NCI-H146 treated with DMSO at 0.1 percent for 48 hours (cell line): ENCODE measurements at regions not wholly inside any gene's neighbourhood (a gene's known extent, or its start where the extent isn't known, plus 50 kb on each side); places are given as distances from the start of the nearest gene placed in this dataset.
A peak's percentile ranks its signal among the peaks of the same experiment; 100 is the strongest.

Experiments
- DNase-seq: peaks from one replicate; lab custom pipeline; 2025; ENCODE audit not compliant: unreplicated experiment; lab: John Stamatoyannopoulos, UW

DNA sequence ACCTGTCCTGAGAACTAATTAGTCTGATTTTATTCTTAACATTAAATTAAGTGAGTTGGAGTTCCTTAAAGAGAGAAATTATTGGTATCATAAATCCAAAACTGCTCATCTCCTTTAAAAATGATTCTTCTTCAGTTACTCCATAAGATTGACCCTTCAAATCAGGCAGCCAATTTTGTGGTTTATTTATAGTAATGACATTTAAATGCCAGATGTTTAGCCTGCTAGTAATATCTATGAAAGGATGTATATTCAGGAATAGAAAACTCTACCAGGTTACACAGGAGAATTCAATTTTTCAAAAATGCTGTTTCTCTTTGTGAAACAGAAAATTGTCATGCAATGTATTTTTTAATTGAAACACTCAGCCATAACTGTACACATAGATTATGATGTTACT lies 457.8 kb upstream of the ROBO2 start:
- DNase-seq = no peak

DNA sequence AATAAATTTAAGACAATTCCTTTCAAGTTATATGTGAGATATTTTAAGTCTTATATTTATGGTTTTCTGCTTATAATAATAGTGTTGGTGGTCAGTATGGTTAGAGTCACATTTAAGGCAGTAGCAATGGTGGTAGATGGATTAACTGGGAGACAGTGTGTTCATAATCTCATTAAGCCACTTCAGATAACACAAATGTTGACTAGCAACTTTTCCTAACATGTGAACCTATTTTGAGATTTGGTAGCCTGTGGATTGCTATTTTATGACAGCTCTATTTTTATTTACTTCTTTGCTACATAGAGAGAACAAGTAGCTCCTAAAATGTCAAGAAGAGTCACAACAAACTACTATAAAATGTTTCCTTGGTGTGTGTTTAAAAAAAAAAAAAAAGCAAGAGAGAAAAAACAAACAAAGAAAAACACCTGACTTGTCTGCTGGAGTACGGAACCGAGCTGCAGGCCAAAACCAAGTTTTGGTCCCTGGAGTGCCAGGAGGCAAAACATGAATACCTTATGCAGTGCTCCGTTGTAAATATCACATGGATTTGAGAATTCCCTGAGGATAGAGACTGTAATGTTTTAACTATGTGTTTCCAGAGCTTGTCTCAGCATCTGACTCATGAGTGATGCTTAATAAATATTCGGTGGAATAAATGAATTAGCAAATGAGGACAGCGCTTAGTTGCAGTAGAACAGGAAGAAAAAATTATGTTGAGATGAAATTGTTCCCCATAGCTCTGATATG lies 457.1 kb upstream of the ROBO2 start:
- no peak for DNase-seq

DNA sequence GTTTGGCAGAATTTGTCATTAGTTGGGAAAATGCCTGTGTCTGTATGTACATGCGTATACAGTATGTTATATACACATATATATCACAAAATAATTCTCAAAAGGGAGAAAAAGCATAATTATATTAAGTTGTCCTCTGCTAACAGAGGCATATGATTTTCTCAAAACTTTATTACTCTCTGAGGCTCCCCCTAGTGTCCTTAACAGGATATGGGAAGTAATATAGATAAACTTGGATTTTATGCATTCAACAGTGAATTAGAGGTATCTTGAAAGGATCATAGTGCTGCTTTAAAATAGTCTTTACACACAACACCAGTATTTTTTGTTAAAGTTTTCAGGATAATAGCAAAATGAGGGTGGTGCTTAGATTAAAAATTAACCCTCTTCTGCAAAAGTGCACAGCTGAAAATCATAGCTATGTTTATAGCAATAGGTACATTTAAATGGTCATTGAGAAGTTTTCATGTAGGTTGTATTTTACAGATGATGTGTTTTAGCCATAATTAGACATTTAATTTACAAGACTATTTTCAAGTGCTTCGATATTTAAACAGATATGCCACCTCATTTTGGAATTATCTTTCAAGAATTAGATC lies 454.0 kb upstream of the ROBO2 start:
- no peak for DNase-seq

DNA sequence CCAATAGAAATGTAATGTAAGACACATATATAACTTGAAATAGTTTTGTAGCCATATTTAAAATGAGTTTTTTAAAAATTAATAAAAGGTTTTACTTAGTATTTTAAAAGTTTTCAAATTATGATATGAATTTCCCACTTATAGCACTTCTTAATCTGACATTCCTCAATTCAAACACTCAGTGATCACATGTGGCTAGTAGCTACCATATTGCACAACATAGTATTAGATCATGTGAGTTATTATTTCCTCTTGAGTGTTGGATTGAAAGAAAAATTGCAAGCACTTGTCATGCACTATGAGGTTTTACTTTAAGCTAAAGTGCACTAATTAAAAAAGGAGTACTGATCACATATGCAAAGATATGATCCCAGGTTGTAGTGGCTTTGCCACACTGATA lies 453.4 kb upstream of the ROBO2 start:
- DNase-seq = no peak

DNA sequence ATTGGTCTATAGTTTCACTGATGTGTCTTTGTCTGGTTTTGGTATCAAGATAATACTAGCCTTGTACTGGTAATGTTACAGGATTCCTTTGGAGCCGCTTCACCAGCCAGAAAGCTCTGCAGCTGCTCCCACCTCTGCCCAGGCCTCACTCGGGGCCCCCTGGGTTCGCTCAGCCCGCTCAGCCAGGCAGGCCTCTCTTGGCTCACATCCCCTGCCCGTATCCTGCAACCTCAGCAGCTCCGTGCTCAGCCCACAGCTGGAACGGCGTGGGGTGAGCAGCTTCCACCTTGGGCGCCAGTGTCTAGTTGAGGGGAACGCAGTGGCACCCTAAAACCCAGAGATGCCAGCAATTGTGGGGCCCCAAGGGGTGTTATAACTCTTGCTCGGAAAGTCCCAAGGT lies 429.7 kb upstream of the ROBO2 start:
- DNase-seq = no peak

DNA sequence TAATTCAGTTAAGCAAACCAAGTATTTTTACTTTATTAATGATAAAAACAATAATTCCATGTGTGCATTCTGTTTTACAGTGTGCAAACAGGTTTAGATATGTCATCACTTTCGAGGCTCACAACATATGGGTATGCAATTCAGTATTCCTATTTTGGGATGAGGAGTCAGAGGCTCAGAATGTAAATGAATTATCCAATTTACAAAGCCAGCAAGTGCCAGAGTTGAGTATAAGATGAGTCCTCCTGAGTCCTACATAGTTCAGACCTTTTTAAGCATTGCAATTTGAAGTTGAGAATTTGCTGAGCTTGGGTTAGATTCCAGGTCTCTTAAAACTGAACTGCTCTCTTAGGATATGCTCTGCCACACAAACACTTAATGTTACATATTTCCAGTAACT lies 424.2 kb upstream of the ROBO2 start:
- DNase-seq = no peak

DNA sequence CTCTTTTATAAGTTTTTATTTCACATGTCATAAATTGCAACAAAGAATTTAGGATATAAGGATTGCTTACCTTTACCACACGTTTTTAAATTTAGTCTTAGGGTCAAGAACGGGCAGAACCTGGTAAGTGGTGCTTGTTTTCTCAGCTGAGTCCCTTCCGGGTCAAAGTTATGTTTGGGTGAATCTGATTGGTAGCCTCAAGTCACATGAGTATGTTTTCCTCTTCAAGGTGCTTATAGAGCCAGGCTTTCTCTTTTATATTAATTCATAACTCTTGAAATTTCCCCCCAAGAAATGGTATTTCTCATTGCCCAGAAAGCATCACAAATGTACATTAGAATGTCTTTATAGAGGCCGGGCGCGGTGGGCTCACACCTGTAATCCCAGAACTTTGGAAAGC lies 415.7 kb upstream of the ROBO2 start:
- no peak for DNase-seq

DNA sequence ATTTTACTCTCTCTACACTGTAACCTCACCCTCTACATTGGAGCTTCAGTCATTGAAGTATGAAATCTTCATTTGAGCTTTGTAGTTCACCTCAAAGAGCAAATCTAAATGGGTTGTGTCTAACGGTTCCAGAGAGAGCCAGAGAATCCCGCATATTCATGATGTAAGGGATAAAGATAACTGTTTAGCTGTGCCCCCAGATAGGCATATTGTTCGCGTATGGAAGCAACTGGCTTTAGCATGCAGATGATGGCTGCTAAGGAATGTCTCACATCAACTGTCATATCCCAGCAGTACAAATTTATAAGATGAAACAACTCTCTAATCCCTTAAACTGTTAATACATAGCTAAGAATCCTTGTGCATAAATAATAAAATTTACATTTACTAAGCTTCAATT lies 412.7 kb upstream of the ROBO2 start:
- DNase-seq = no peak

DNA sequence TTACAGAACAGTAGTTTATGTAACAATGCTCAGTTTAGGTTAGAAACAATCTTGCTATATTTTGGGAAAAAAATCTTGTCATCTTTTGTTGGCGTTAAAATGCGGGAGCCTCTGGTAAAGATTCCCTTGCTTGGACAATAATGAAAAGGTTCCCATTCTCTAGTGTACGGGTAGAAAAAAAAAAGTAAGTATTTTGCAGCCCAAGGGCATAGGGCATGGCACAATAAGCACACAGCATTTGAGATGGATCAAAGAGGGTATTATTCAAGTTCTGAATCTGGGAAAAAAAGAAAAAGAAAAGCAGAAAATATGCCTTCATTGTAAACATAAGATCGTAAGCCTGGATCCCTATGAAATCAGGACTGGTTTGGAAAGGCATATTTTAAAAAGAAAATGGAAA lies 408.6 kb upstream of the ROBO2 start:
- no peak for DNase-seq

DNA sequence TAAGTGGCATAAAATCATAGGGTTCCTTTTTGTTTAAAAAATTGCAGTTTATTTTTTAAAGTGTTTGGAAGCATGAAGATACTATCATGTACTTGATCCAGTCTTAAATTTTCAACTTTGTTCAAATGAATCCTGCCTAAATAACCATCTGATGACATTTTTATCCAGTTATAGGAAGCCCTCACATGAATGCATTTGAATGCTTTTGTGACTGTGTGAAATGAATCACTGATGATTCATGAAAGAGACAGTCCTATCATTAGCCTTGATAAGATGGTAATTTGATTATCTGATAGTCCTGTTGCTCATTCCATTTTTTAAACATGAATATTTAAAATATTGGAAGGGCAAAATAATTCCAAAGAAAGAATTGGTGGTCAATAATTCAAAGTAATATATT lies 401.9 kb upstream of the ROBO2 start:
- no peak for DNase-seq

DNA sequence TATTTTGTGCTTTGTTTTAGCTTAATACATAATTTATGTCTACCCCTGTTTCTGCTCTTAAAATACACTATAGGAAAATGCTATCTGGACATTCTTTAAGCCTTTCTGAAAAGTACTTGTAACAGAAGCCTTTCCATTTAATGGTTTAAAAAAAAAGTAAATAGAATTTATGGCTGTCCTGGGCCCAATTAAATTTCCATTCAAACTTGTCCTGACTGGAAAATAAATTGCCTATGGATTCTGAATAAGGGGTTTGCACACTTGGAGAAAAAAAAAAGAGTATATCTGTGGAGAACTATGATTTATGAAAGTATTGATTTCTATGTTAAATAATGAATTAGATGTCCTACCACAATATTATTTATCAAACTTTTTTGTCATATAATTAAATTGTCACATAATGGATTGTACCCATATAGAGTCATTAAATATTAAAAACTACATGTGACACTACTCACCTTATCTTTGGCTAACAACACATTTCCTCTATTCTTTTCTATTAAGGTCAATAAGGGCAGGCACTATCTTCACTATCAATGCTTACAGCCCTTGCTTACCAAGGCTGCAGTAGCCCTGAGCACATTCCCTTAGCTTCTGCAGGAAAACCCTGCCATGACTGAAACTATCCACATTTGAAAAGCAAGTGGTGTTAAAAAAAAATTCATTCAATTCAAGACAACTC lies 396.1 kb upstream of the ROBO2 start:
- peak; percentile 85 for DNase-seq

DNA sequence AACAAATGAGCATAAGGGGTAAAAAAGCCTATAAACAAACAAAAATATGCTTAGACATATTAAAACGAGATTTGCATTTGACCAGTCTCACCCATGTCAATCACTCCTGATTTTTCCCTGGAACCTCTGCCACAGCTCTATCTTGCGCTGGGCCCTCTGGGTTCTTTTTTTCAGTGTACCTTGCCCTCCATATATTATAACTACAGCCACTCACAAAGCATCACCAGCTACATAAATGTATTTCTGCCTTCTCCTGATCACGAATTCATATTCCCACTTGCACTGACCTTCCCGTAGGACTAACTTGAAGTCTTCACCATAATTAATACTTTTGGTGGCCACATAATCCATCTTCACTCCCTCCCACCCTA lies 395.6 kb upstream of the ROBO2 start:
- no peak for DNase-seq

DNA sequence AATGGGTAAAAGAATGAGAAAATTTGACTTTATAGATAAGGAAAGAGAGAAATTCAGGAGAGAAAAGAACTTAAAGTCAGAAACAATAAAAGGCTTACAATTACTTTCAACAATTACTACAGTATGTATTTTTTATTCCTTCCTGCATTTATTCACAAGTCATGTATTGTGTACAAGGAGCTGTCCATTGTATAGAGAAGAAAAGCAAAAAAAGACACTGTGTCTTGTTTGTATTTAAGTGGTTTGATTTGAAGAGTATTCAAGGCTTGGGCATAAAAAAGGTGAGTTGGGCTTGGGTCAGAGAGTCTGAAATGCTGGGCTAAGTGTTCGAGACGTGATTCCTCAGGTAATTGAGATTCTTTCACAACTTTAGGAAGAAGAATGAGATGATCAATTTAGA lies 394.2 kb upstream of the ROBO2 start:
- DNase-seq = no peak

DNA sequence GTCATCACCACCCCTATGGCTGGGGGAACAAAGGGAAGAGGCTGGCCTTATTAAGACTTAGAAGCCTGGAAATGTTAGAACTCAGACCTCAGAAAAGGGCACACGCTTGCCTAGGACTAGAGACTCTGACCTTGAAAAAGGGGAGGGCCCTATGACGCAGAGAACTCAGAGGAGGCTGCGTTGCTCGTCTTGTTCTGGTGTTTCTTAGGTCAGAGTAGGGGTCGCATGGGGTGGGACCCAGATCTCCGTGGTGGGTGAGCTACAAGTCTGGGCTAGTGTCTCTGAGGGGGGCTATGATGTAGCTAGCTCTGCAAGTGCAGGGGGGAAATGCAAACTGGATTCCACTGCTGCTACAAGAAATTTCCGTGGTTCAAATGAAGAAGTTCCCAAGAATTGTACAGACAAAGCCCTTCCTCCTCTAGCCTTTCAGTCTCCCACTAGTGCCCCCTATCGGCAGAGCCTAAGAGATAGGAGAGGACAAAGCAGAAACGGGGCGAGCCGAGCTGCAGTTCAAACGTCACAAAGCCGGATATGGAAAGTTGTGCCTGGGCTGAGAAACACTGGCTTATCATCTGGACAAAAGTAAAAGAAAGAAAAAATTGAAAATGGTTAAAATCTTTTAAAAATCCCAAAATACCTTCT lies 392.9 kb upstream of the ROBO2 start:
- no peak for DNase-seq

DNA sequence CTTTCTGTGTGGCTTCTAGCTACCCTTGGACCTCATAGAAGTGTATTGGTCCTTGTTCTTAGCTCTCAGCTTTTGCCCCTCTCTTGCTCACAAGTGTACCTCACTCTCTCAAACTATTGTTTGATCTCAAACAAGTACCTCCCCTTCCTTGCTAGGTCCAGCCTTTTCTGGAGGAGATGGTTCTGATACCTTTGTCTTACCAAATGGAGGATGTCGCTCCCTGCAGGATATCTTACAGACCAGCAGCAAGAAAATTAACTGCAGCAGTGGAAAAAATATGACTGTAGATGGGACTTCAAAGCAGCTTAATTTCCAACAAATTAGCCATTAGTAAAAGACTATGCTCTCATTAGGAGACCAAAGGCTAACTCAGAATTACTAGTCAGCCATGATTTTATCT lies 388.1 kb upstream of the ROBO2 start:
- no peak for DNase-seq

DNA sequence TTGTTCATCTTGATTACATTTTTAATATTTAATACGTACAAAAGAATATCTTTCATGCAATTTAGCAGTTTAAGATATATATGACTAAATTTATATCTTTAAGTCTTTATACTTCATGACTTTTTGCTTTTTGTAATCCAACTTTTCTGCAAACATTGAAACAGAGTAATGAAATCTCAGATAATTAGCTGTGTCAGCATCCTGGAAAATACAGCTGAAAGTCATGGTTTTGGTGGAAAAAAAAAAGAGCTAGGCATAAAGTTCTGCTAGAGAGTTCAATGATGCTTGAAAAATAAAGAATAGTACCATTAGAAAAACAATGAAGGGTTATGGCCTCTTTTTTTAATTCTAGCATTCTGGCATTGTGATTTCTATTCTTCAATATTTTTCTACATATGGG lies 387.4 kb upstream of the ROBO2 start:
- DNase-seq = no peak

DNA sequence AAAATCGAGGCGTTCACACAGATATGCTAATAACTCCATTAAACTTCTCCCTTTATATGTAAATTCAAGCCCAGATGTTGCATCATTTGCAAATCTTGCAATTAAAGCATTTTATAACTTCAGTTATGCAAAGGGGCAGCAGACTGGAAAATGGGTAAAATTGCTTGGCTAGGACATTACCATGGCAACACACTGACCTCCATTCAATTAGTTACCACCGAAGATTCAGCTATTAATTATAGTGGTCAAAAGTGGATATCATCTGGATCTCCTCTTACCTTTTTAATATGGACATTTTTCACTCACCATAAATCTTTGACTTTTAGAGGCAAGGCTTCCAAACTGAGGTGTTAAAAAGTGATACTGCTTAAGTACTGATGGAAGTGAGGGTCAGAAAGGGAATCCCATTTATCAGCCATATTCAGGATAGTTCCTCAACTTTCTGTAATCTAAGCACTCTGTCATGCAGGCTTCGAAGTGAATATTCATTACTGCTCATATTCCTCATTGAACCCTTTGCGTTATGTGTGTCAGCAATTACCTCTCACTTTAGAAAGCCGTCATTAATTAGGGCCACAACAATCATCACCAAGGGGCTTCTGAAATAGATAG lies 386.2 kb upstream of the ROBO2 start:
- no peak for DNase-seq

DNA sequence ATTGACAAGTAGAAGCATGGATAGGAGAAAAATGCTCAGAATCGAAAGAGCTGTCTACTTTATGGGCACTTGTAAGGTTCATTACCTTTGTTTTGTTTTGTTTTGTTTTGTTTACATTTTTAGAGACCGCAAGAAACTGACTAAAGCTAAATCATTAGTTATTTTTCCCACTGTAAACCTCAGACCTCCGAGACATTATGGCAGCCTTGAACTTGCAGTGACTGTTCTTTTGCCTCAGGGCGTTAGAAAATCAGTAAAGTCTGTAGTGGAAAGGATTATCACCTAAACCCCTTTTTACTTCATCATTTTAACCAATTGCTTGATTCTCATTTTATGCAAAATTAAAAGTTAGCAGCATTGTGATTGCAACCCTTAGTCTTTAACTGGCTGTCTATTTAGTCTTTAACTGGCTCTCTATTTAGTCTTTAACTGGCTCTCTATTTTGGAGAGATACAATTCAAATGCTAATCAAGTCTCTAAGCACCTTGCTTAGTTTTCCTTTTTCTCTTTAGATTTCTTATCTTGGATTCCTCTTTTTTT lies 383.3 kb upstream of the ROBO2 start:
- no peak for DNase-seq

DNA sequence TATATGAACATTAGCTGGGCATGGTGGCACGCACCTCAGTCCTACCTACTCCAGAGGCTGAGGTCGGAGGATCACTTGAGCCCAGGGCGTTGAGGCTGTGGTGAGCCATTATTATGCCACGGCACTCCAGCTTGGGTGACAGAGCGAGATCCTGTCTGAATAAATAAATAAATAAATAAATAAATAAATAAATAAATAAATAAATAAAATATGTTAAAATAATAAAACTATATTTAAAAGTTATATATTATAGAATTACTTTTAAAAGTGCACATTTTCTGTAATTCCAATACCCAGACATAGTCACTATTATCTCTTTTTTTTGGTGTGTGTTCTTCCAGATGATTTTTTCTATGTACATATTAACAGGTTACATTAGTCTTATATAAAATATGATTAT lies 382.0 kb upstream of the ROBO2 start:
- DNase-seq = no peak

DNA sequence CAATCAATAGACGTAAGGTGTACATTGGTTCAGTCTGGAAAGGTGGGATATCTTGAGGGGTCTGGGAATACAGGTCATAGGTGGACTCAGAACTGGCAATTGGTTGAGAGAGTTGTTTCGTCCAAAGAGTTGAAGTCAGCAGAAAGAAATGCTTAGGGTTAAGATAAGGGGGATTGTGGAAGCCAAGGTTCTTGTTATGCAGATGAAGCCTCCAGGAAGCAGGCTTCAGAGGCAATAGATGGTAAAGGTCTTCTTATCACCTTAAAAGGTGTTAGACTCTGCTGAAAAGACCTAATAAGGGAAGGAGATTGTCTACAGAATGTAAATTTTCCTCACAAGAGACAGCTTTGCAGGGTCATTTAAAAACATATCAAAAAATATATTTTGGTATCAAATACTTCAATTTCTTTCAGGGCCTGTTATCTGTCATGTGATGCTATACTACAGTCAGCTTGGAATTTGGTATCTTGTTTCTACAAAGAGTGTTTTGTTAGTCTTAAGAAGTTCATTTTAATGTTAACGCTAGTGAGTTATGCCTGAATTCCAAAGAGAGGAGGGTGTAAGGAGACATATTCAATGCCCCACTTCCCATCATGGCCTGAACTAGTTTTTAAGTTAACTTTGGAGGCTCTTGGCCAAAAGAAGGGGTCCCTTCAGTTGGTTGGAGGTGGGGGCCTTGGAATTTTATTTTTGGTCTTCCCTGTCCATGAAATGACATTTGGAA lies 378.2 kb upstream of the ROBO2 start:
- DNase-seq = no peak

DNA sequence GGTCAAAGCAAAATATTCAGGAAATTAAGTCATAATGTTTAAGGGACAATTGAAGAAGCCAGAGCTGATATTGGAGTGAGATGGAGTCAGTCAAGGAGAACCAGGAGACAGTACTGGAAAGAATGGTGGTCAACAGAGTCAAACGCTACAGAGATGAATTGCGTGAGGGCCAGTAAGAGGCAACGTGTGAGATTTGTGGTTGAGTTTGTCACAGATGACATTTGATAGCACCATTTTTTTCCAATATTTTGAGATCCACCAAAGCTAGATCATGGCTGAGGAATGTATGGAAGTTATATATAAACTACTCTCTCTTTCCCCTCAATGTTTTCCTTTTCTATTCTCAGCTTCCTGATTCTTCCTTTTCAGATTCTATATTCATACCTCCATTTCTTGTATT lies 375.1 kb upstream of the ROBO2 start:
- no peak for DNase-seq
